IPS-18a (cell line): ENCODE measurements at regions not wholly inside any gene's neighbourhood (a gene's known extent, or its start where the extent isn't known, plus 50 kb on each side); places are given as distances from the start of the nearest gene placed in this dataset.

Source experiments
- H3K27ac ChIP-seq: one replicate; pipeline ENCODE4 v1.5.1; 2013; ENCODE audit warnings: low read length
- H3K27me3 ChIP-seq: one replicate; pipeline ENCODE4 v1.6.1; 2013; ENCODE audit warnings: mild to moderate bottlenecking, low read length; ENCODE audit not compliant: control insufficient read depth, insufficient read depth
- H3K36me3 ChIP-seq: one replicate; pipeline ENCODE4 v1.6.1; 2013; ENCODE audit warnings: low read depth, low read length; ENCODE audit not compliant: control insufficient read depth
- H3K4me1 ChIP-seq: one replicate; pipeline ENCODE4 v1.6.1; 2013; ENCODE audit warnings: low read depth, low read length; ENCODE audit not compliant: control insufficient read depth
- H3K4me3 ChIP-seq: one replicate; pipeline ENCODE4 v1.5.1; 2013; ENCODE audit warnings: low read length
- H3K9ac ChIP-seq: one replicate; pipeline ENCODE4 v1.6.1; 2013; ENCODE audit warnings: mild to moderate bottlenecking, low read length, moderate library complexity
- H3K9me3 ChIP-seq: one replicate; pipeline ENCODE4 v1.6.1; 2013; ENCODE audit warnings: low read depth, low read length; ENCODE audit not compliant: control insufficient read depth

DNA sequence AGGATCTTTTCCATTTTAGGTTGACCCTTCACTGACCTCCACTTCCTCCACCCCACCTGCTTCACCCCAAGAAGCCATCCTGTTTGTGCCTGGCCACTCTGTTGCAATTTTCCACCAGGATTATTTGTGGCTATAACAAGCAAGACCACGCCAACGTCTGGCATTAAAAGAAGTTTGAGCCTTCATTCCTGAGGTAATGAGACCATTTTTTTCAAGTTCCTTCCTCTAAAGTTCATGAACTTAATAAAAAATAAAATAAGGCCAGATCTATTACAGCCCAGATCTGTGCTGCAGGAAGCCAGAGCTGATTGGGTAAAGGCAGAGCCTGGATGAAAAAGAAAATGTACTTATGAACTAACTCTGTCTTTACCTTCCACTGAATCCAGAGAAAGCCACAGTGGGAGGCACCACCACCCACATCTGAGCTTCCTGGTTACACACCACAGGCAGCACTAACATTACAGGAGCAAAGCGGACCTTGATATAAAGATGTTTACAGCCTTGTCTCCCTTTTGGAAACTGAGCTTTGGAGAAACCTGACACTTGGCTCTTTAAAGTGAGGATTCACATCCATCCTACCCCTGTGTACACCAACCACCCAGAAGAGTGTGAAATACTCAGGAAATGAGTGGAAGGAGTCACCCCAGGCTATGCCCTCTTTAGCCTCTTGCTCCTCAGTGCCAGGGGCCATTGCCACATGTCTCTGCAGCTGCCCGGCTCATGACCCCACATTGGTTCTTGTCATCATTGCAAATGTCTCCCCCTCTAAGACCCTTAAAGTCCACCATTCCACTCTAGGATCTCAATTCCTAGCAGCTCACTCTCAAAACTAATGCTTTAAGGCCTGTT lies 293.6 kb downstream of the PLPP3 start:
- no peaks in the 10 kb centered on the region for H3K9me3 ChIP-seq
- H3K4me3 ChIP-seq = no peak overlapping the region
- no peak overlapping the region for H3K27ac ChIP-seq
- no peak overlapping the region for H3K9ac ChIP-seq
- no peaks in the 10 kb centered on the region for H3K36me3 ChIP-seq
- no peaks in the 10 kb centered on the region for H3K27me3 ChIP-seq
- H3K4me1 ChIP-seq = peaks cover 7% of the 10 kb centered on the region

GRCh38 chr1:56284928-56285327 lies 294.4 kb downstream of the PLPP3 start:
- Histone ChIP-seq H3K4me1 (no peaks in the 10 kb centered on the region), H3K9me3 (no peaks in the 10 kb centered on the region), H3K36me3 (no peaks in the 10 kb centered on the region), H3K27me3 (no peaks in the 10 kb centered on the region), H3K4me3 (no peak overlapping the region), H3K9ac (no peak overlapping the region), H3K27ac (no peak overlapping the region)

DNA sequence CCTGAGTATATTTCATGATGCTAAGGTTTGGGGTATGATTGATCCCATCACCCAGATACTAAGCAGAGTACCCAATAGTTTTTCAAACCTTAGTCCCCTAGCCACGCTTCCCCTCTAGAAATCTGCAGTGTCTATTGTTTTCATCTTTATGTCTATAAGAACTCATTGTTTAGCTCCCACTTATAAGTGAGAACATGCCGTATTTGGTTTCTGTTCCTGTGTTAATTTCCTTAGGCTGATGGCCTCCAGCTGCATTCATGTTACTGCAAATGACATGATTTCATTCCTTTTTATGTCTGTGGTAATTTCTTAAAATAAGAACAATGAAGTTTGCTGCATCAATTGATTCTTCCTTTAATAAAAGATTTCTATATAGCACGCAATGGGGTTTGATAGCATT lies 301.3 kb downstream of the PLPP3 start:
- no peaks in the 10 kb centered on the region for H3K4me1 ChIP-seq
- H3K27ac ChIP-seq = no peak overlapping the region
- H3K27me3 ChIP-seq = no peaks in the 10 kb centered on the region
- no peaks in the 10 kb centered on the region for H3K9me3 ChIP-seq
- H3K36me3 ChIP-seq = no peaks in the 10 kb centered on the region
- no peak overlapping the region for H3K9ac ChIP-seq
- no peak overlapping the region for H3K4me3 ChIP-seq

- H3K9ac ChIP-seq = no peak overlapping the region
- no peaks in the 10 kb centered on the region for H3K36me3 ChIP-seq
- no peak overlapping the region for H3K27ac ChIP-seq
- H3K9me3 ChIP-seq = no peaks in the 10 kb centered on the region
- no peak overlapping the region for H3K4me3 ChIP-seq
- H3K27me3 ChIP-seq = no peaks in the 10 kb centered on the region
- no peaks in the 10 kb centered on the region for H3K4me1 ChIP-seq
These were observed 310.7 kb downstream of the PLPP3 start for GRCh38 chr1:56268519-56269140.

DNA sequence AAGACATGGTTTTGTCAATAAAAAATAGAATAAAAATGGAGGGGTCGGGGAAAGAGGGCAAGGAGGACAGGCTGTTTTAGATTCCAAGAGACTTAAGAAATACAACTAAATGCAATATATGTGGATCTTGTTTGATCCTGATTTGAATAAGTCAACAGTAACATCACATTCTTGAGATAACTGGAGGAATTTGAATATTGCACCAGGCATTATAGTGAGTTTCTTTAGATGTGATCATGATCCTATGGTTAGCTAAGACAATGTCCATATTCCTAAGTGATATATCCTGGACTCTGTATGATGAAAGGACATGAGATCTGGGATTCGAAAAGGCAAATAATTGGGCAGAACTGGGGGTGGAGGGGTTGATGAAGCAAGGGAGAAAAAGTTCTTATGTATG lies 311.8 kb downstream of the PLPP3 start:
- Histone ChIP-seq H3K36me3 (no peaks in the 10 kb centered on the region), H3K27ac (no peak overlapping the region), H3K4me1 (no peaks in the 10 kb centered on the region), H3K27me3 (no peaks in the 10 kb centered on the region), H3K4me3 (no peak overlapping the region), H3K9me3 (no peaks in the 10 kb centered on the region), H3K9ac (no peak overlapping the region)

- no peak overlapping the region for H3K27ac ChIP-seq
- H3K9ac ChIP-seq = no peak overlapping the region
These were observed 313.0 kb downstream of the PLPP3 start for GRCh38 chr1:56266359-56266758.

GRCh38 chr1:56265216-56265615 lies 314.1 kb downstream of the PLPP3 start:
- Histone ChIP-seq H3K27ac (no peak overlapping the region), H3K36me3 (no peaks in the 10 kb centered on the region), H3K9ac (no peak overlapping the region), H3K9me3 (no peaks in the 10 kb centered on the region), H3K4me1 (no peaks in the 10 kb centered on the region), H3K27me3 (no peaks in the 10 kb centered on the region), H3K4me3 (no peak overlapping the region)

More at GRCh38 chr1:56266359-56266758, 313.0 kb downstream of the PLPP3 start:
- Histone ChIP-seq H3K27me3 (no peaks in the 10 kb centered on the region), H3K4me1 (no peaks in the 10 kb centered on the region), H3K4me3 (no peak overlapping the region), H3K9me3 (no peaks in the 10 kb centered on the region), H3K36me3 (no peaks in the 10 kb centered on the region)

- no peaks in the 10 kb centered on the region for H3K36me3 ChIP-seq
- H3K9me3 ChIP-seq = no peaks in the 10 kb centered on the region
- H3K27ac ChIP-seq = no peak overlapping the region
- no peak overlapping the region for H3K9ac ChIP-seq
- H3K4me3 ChIP-seq = no peak overlapping the region
- H3K4me1 ChIP-seq = peaks cover 1% of the 10 kb centered on the region
- no peaks in the 10 kb centered on the region for H3K27me3 ChIP-seq
These were observed 315.5 kb downstream of the PLPP3 start for GRCh38 chr1:56263908-56264307.

- no peak overlapping the region for H3K4me3 ChIP-seq
- H3K27me3 ChIP-seq = no peaks in the 10 kb centered on the region
- no peak overlapping the region for H3K9ac ChIP-seq
- no peaks in the 10 kb centered on the region for H3K9me3 ChIP-seq
- no peak overlapping the region for H3K27ac ChIP-seq
- H3K4me1 ChIP-seq = peaks cover 5% of the 10 kb centered on the region
- no peaks in the 10 kb centered on the region for H3K36me3 ChIP-seq
These were observed 321.0 kb downstream of the PLPP3 start for GRCh38 chr1:56258371-56258770.

- no peak overlapping the region for H3K9ac ChIP-seq
- peaks cover 5% of the 10 kb centered on the region for H3K4me1 ChIP-seq
- no peak overlapping the region for H3K4me3 ChIP-seq
- H3K9me3 ChIP-seq = no peaks in the 10 kb centered on the region
- no peaks in the 10 kb centered on the region for H3K36me3 ChIP-seq
- no peak overlapping the region for H3K27ac ChIP-seq
- no peaks in the 10 kb centered on the region for H3K27me3 ChIP-seq
These were observed 321.6 kb downstream of the PLPP3 start for GRCh38 chr1:56257726-56258125.

- H3K4me1 ChIP-seq = peaks cover 5% of the 10 kb centered on the region
- H3K4me3 ChIP-seq = no peak overlapping the region
- no peaks in the 10 kb centered on the region for H3K36me3 ChIP-seq
- H3K27me3 ChIP-seq = no peaks in the 10 kb centered on the region
- no peaks in the 10 kb centered on the region for H3K9me3 ChIP-seq
- H3K27ac ChIP-seq = no peak overlapping the region
- H3K9ac ChIP-seq = no peak overlapping the region
These were observed 323.0 kb downstream of the PLPP3 start for GRCh38 chr1:56256153-56257000.
